Kidney (tissue), 13 donors: ENCODE measurements at regions not wholly inside any gene's neighbourhood (a gene's known extent, or its start where the extent isn't known, plus 50 kb on each side); places are given as distances from the start of the nearest gene placed in this dataset.

Experiments
- DNase-seq, 5 donors: peaks; one replicate each; pipeline ENCODE4 v3.0.0-alpha.2; 2013 to 2020
- FAIRE-seq: peaks from 2 replicates; lab custom pipeline; 2012; peaks lifted over from hg19 to GRCh38; lab: Jason Lieb, UNC
- H3K27ac ChIP-seq, 2 donors: one replicate each; pipeline ENCODE4 v1.7.0; 2013; ENCODE audit warnings: low read depth in 2 of 2, low read length in 2 of 2, inconsistent platforms in 1 of 2
- H3K27me3 ChIP-seq: one replicate; pipeline ENCODE4 v1.7.1; 2013; ENCODE audit warnings: low read length, inconsistent platforms; ENCODE audit not compliant: control insufficient read depth, insufficient read depth
- H3K36me3 ChIP-seq, 3 donors: one replicate each; pipeline versions ENCODE4 v1.7.0 to v1.7.1; 2013; ENCODE audit warnings: low read length in 3 of 3, control low read depth in 1 of 3, inconsistent platforms in 1 of 3; ENCODE audit not compliant: insufficient read depth in 3 of 3, control insufficient read depth in 2 of 3
- H3K4me1 ChIP-seq, 3 donors: one replicate each; pipeline versions ENCODE4 v1.7.0 to v1.7.1; 2013; ENCODE audit warnings: low read length in 3 of 3, inconsistent platforms in 1 of 3, low read depth in 1 of 3; ENCODE audit not compliant: control insufficient read depth in 2 of 3, insufficient read depth in 2 of 3
- H3K4me3 ChIP-seq, 3 donors: one replicate each; pipeline versions ENCODE4 v1.7.0 to v1.8.1; 2013; ENCODE audit warnings: low read length in 3 of 3, control low read depth in 1 of 3, inconsistent platforms in 1 of 3
- H3K9ac ChIP-seq, 3 donors: one replicate each; pipeline versions ENCODE4 v1.7.0 to v1.7.1; 2013; ENCODE audit warnings: low read length in 3 of 3, control low read depth in 1 of 3, inconsistent platforms in 1 of 3
- H3K9me3 ChIP-seq, 3 donors: one replicate each; pipeline versions ENCODE4 v1.7.0 to v1.7.1; 2013; ENCODE audit warnings: low read length in 3 of 3, control low read depth in 1 of 3, inconsistent platforms in 1 of 3; ENCODE audit not compliant: control insufficient read depth in 2 of 3, insufficient read depth in 1 of 3
- intact Hi-C: fragments of 100-400 bp; cut with DNase I; formaldehyde crosslinking; loops from one replicate; pipeline ENCODE4 v1.11.1; 2022
- TF ChIP-seq, protein P1 (sequence below): IDR thresholded peaks from 3 replicates; pipeline ENCODE4 v1.5.1; 2012; ENCODE audit warnings: mild to moderate bottlenecking, moderate library complexity, borderline replicate concordance; ENCODE audit not compliant: insufficient read depth; ENCODE audit errors: extremely low read depth
- donor health status: control.
- donor health status: control.
- donor health status: control.
- donor health status: control.
- donor health status: control.
- donor health status: DM: yes; HTN: yes; CAD: no.
- donor health status: Normal renal cell carcinoma (clear cell type).

DNA sequence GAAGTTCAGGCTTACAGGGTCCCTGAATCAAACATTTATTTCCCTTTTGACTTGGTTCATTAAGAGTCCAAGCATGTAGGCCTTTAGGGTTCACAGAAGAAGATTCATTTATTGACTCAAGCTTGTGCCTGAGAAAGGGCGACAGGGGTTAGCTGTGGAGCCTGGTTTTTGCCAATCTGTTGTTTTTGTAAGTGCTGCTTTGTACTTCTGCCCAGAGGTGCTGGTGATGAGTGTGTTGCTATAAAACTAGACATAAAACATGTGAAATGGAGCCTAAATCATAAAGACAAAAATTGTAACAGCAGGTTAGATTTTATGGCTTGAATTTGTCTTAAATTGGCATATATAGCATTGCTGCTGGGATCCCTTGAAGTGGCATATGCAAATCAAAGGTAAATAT, 308.3 kb upstream of the UBE2E2 start:
- no peaks in the 10 kb centered on the region for H3K27me3 ChIP-seq
- no peaks in the 10 kb centered on the region for H3K9me3 ChIP-seq
- intact Hi-C loops: no loop called here
- H3K36me3 ChIP-seq: no peaks in the 10 kb centered on the region
- DNase-seq (no peak), FAIRE-seq (no peak)
- H3K4me1 ChIP-seq: no peaks in the 10 kb centered on the region
- no peak overlapping the region for H3K4me3 ChIP-seq
- no peak overlapping the region for H3K27ac ChIP-seq
- H3K9ac ChIP-seq: no peak overlapping the region
- TF ChIP-seq, protein P1, sequence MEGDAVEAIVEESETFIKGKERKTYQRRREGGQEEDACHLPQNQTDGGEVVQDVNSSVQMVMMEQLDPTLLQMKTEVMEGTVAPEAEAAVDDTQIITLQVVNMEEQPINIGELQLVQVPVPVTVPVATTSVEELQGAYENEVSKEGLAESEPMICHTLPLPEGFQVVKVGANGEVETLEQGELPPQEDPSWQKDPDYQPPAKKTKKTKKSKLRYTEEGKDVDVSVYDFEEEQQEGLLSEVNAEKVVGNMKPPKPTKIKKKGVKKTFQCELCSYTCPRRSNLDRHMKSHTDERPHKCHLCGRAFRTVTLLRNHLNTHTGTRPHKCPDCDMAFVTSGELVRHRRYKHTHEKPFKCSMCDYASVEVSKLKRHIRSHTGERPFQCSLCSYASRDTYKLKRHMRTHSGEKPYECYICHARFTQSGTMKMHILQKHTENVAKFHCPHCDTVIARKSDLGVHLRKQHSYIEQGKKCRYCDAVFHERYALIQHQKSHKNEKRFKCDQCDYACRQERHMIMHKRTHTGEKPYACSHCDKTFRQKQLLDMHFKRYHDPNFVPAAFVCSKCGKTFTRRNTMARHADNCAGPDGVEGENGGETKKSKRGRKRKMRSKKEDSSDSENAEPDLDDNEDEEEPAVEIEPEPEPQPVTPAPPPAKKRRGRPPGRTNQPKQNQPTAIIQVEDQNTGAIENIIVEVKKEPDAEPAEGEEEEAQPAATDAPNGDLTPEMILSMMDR: no peak

DNA sequence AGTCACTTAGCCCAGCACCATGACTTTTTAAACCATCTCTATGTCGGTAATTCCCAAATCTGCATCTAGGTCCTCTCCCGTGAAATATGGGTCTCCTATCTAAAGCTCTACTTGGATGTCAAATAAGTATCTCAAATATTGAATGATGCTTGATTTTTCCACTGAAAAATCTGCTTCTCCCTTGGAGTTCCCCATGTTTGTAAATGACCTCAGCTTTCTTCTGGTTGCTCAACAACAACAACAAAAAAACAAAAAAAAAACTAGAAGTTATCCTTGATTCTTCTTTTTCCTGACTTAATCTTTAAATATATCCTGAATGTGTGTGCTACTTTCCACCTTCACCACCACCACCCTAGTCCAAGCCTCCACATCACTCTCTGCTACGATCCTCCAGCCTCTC, 307.5 kb upstream of the UBE2E2 start:
- TF ChIP-seq, protein P1: no peak
- Histone ChIP-seq H3K9ac (no peak overlapping the region), H3K27me3 (no peaks in the 10 kb centered on the region), H3K9me3 (no peaks in the 10 kb centered on the region), H3K4me1 (no peaks in the 10 kb centered on the region), H3K4me3 (no peak overlapping the region), H3K36me3 (no peaks in the 10 kb centered on the region), H3K27ac (no peak overlapping the region)
- DNase-seq: no peak
- no peak for FAIRE-seq
- intact Hi-C loops: no loop called here

DNA sequence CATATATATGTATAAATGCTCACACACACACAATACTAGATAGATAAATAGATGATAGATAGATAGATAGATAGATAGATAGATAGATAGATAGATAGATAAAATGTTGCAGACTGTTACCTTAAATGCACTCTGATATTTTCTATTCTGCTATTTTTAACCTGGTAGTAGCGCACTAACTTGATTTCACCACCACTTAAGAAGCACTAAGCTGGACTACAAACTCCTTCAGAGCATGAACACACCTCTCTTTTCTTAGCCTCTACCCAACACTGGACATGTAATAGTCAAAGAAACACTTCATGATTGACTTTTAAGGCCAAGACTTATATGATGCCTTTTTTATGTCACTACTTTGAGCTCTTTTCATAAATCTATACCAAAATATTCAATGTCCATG, 304.6 kb upstream of the UBE2E2 start:
- H3K4me3 ChIP-seq: no peak overlapping the region
- H3K4me1 ChIP-seq: no peaks in the 10 kb centered on the region
- FAIRE-seq: no peak
- H3K9me3 ChIP-seq: no peaks in the 10 kb centered on the region
- TF ChIP-seq, protein P1: no peak
- H3K27ac ChIP-seq: no peak overlapping the region
- no peaks in the 10 kb centered on the region for H3K27me3 ChIP-seq
- DNase-seq: no peak
- H3K9ac ChIP-seq: no peak overlapping the region
- intact Hi-C loops: no loop called here
- H3K36me3 ChIP-seq: no peaks in the 10 kb centered on the region

DNA sequence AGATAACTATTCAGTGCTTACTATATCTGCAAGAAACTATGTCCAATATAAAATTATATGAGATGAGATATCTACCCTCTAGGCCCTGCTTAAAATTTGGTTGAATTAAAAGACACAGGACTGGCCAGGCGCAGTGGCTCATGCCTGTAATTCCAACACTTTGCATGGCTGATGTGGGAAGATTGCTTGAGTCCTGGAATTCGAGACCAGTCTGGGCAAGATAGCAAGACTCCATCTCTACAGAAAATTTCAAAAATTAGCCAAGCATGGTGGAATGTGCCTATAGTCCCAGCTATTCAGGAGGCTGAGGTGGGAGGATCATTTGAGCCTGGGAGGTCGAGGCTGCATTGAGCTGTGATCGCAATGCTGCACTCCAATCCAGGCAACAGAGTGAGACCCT, 303.7 kb upstream of the UBE2E2 start:
- no peak overlapping the region for H3K9ac ChIP-seq
- no peak overlapping the region for H3K4me3 ChIP-seq
- no peaks in the 10 kb centered on the region for H3K36me3 ChIP-seq
- TF ChIP-seq, protein P1: no peak
- DNase-seq (no peak), FAIRE-seq (no peak)
- intact Hi-C loops: no loop called here
- H3K9me3 ChIP-seq: no peaks in the 10 kb centered on the region
- H3K27me3 ChIP-seq: no peaks in the 10 kb centered on the region
- H3K4me1 ChIP-seq: no peaks in the 10 kb centered on the region
- no peak overlapping the region for H3K27ac ChIP-seq
